DND-41 (cell line): ENCODE measurements at regions not wholly inside any gene's neighbourhood (a gene's known extent, or its start where the extent isn't known, plus 50 kb on each side); places are given as distances from the start of the nearest gene placed in this dataset.

Experiments
- ATAC-seq: fragments of 200-7000 bp; cut with Tn5 transposase; 3 replicates; pipeline ENCODE4 v1.9.1; 2021; ENCODE audit warnings: low read depth; ENCODE audit not compliant: insufficient read depth
- DNase-seq: peaks from one replicate; pipeline ENCODE4 v3.0.0-alpha.2; 2020
- H2AFZ ChIP-seq: 2 replicates; pipeline ENCODE4 v1.6.0; 2012; ENCODE audit warnings: low read depth, low read length
- H3K27ac ChIP-seq: 2 replicates; pipeline ENCODE4 v1.5.1; 2012; ENCODE audit warnings: low read length, inconsistent platforms
- H3K27me3 ChIP-seq: fragments of 200-600 bp; sonication (generic); 2 replicates; pipeline ENCODE4 v1.6.0; 2012; ENCODE audit warnings: low read length, mild to moderate bottlenecking, inconsistent platforms; ENCODE audit not compliant: insufficient read depth, poor library complexity
- H3K36me3 ChIP-seq: 2 replicates; pipeline ENCODE4 v1.5.1; 2012; ENCODE audit warnings: low read length, inconsistent platforms; ENCODE audit not compliant: insufficient read depth
- H3K4me1 ChIP-seq: 2 replicates; pipeline ENCODE4 v1.5.1; 2012; ENCODE audit warnings: mild to moderate bottlenecking, low read length; ENCODE audit not compliant: insufficient read depth
- H3K4me2 ChIP-seq: 2 replicates; pipeline ENCODE4 v1.6.0; 2012; ENCODE audit warnings: mild to moderate bottlenecking, moderate library complexity, low read length, inconsistent platforms; ENCODE audit not compliant: insufficient read depth
- H3K4me3 ChIP-seq, 2 experiments: fragments of 200-600 bp in 1 of 2; shearing (Covaris generic) in 1 of 2; 2 replicates each; pipeline ENCODE4 v1.5.1; 2012 to 2016; ENCODE audit warnings: inconsistent platforms in 2 of 2, low read length in 2 of 2, mild to moderate bottlenecking in 2 of 2, low read depth in 1 of 2, moderate library complexity in 1 of 2
- H3K79me2 ChIP-seq: 2 replicates; pipeline ENCODE4 v1.6.0; 2012; ENCODE audit warnings: low read length, inconsistent platforms; ENCODE audit not compliant: insufficient read depth
- H3K9ac ChIP-seq: 2 replicates; pipeline ENCODE4 v1.6.0; 2012; ENCODE audit warnings: low read depth, mild to moderate bottlenecking, inconsistent platforms, low read length, moderate library complexity
- H3K9me3 ChIP-seq: 2 replicates; pipeline ENCODE4 v1.5.1; 2012; ENCODE audit warnings: low read length, moderate library complexity, mild to moderate bottlenecking, inconsistent platforms; ENCODE audit not compliant: insufficient read depth, severe bottlenecking
- H4K20me1 ChIP-seq: 2 replicates; pipeline ENCODE4 v1.6.0; 2012; ENCODE audit warnings: low read length; ENCODE audit not compliant: insufficient read depth
- EZH2 ChIP-seq: IDR thresholded peaks from 3 replicates; pipeline ENCODE4 v1.6.1; 2012; ENCODE audit warnings: borderline replicate concordance, low read depth, mild to moderate bottlenecking, moderate library complexity, low read length, inconsistent platforms; ENCODE audit not compliant: severe bottlenecking
- TF ChIP-seq, protein P1 (sequence below): IDR thresholded peaks from 2 replicates; pipeline ENCODE4 v1.5.1; 2012; ENCODE audit warnings: borderline replicate concordance, low read length, moderate library complexity, mild to moderate bottlenecking; ENCODE audit not compliant: poor library complexity, severe bottlenecking; ENCODE audit errors: extremely low read depth

DNA sequence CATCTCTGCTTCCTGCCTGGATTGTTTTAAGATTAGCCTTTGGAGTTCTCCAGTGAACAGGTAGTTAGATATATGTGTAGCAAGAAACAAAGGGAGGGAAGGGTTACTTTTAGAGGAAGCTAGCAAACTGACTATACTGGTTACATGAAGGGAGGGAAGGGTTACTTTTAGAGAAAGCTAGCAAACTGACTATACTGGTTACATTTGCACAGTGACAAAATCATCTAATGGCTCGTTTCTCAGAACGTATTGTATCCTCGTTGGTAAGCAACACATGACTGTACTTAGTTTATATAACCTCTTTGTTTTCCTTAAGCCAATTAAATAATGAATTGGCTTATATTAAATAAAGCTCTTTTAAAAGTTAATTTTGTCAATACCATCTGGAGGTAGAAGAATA, 540.9 kb downstream of the EPM2A start:
- H2AFZ ChIP-seq: no peak overlapping the region

GRCh38 chr6:145199961-145200360, 535.4 kb downstream of the EPM2A start:
- DNase-seq: no peak
- no peaks in the 10 kb centered on the region for H4K20me1 ChIP-seq
- H3K9me3 ChIP-seq: no peaks in the 10 kb centered on the region
- no peak overlapping the region for H3K9ac ChIP-seq
- no peaks in the 10 kb centered on the region for H3K4me1 ChIP-seq
- H2AFZ ChIP-seq: no peak overlapping the region
- H3K4me3 ChIP-seq: no peak overlapping the region
- H3K27me3 ChIP-seq: peaks cover 13% of the 10 kb centered on the region
- H3K27ac ChIP-seq: no peak overlapping the region
- no peaks in the 10 kb centered on the region for H3K79me2 ChIP-seq
- H3K4me2 ChIP-seq: no peak overlapping the region
- H3K36me3 ChIP-seq: no peaks in the 10 kb centered on the region
- ATAC-seq: no peak
- TF ChIP-seq EZH2: no peak
- TF ChIP-seq, protein P1, sequence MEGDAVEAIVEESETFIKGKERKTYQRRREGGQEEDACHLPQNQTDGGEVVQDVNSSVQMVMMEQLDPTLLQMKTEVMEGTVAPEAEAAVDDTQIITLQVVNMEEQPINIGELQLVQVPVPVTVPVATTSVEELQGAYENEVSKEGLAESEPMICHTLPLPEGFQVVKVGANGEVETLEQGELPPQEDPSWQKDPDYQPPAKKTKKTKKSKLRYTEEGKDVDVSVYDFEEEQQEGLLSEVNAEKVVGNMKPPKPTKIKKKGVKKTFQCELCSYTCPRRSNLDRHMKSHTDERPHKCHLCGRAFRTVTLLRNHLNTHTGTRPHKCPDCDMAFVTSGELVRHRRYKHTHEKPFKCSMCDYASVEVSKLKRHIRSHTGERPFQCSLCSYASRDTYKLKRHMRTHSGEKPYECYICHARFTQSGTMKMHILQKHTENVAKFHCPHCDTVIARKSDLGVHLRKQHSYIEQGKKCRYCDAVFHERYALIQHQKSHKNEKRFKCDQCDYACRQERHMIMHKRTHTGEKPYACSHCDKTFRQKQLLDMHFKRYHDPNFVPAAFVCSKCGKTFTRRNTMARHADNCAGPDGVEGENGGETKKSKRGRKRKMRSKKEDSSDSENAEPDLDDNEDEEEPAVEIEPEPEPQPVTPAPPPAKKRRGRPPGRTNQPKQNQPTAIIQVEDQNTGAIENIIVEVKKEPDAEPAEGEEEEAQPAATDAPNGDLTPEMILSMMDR: no peak

More for the DNA sequence above, 540.9 kb downstream of the EPM2A start:
- Histone ChIP-seq H4K20me1 (no peaks in the 10 kb centered on the region), H3K9me3 (no peaks in the 10 kb centered on the region), H3K4me1 (no peaks in the 10 kb centered on the region), H3K36me3 (no peaks in the 10 kb centered on the region), H3K27ac (no peak overlapping the region), H3K4me2 (no peak overlapping the region), H3K4me3 (no peak overlapping the region), H3K27me3 (peaks cover 7% of the 10 kb centered on the region), H3K79me2 (no peaks in the 10 kb centered on the region), H3K9ac (no peak overlapping the region)
- DNase-seq: no peak
- ATAC-seq: no peak
- no peak for TF ChIP-seq EZH2
- TF ChIP-seq, protein P1: no peak

DNA sequence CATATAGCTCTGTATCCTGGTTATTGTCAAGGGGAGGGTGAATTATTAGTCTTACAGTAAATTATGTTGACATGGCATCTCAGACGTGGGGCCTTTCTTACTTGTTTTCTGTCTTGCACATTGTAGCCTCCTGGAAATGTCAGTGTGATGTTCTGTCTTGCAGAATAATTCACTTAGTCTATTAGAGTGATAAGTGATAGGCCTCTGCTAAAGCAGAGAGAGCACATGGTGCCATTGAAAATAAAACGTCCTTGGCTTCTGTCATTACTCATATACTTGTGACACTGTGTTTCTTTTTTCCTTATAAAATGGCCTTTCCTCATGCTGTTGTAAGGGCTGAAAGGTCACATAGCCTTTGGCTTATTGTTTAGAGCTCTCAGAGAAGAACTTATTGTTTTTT, 531.0 kb downstream of the EPM2A start:
- ATAC-seq (no peak), DNase-seq (no peak)
- Histone ChIP-seq H4K20me1 (no peaks in the 10 kb centered on the region), H3K27ac (no peak overlapping the region), H2AFZ (no peak overlapping the region), H3K9ac (no peak overlapping the region), H3K4me1 (no peaks in the 10 kb centered on the region), H3K4me3 (no peak overlapping the region), H3K27me3 (peaks cover 14% of the 10 kb centered on the region), H3K4me2 (no peak overlapping the region), H3K36me3 (no peaks in the 10 kb centered on the region), H3K9me3 (no peaks in the 10 kb centered on the region), H3K79me2 (no peaks in the 10 kb centered on the region)
- TF ChIP-seq, protein P1: no peak
- no peak for TF ChIP-seq EZH2
